ENCODE measurements at regions not wholly inside any gene's neighbourhood (a gene's known extent, or its start where the extent isn't known, plus 50 kb on each side); places are given as distances from the start of the nearest gene placed in this dataset.

GRCh38 chr6:23910420-23910819 lies 215.6 kb upstream of the NRSN1 start:
- DNase-seq (ENCODE audit: low read depth in 4 of 4, low spot score in 3 of 4), result no peak

GRCh38 chr6:23927935-23928334 lies 198.1 kb upstream of the NRSN1 start:
- no peak for DNase-seq (ENCODE audit: low read depth in 4 of 4, low spot score in 3 of 4)

- DNase-seq (ENCODE audit: low read depth in 4 of 4, low spot score in 3 of 4), result no peak
These were observed 196.8 kb upstream of the NRSN1 start for GRCh38 chr6:23929201-23929600.

GRCh38 chr6:23940466-23940865 lies 185.5 kb upstream of the NRSN1 start:
- no peak for DNase-seq (ENCODE audit: low read depth in 4 of 4, low spot score in 3 of 4)

GRCh38 chr6:23951691-23952090 lies 174.3 kb upstream of the NRSN1 start:
- no peak for DNase-seq (ENCODE audit: low read depth in 4 of 4, low spot score in 3 of 4)

GRCh38 chr6:23952245-23952644 lies 173.8 kb upstream of the NRSN1 start:
- no peak for DNase-seq (ENCODE audit: low read depth in 4 of 4, low spot score in 3 of 4)

GRCh38 chr6:23953976-23954375 lies 172.0 kb upstream of the NRSN1 start:
- DNase-seq (ENCODE audit: low read depth in 4 of 4, low spot score in 3 of 4), result no peak

- no peak for DNase-seq (ENCODE audit: low read depth in 4 of 4, low spot score in 3 of 4)
These were observed 169.0 kb upstream of the NRSN1 start for GRCh38 chr6:23957017-23957416.

- no peak for DNase-seq (ENCODE audit: low read depth in 4 of 4, low spot score in 3 of 4)
These were observed 161.2 kb upstream of the NRSN1 start for GRCh38 chr6:23964865-23965264.

- DNase-seq (ENCODE audit: low read depth in 4 of 4, low spot score in 3 of 4), result no peak
These were observed 156.7 kb upstream of the NRSN1 start for GRCh38 chr6:23969344-23969743.

GRCh38 chr6:23977706-23978105 lies 148.3 kb upstream of the NRSN1 start:
- no peak for DNase-seq (ENCODE audit: low read depth in 4 of 4, low spot score in 3 of 4)

GRCh38 chr6:23980965-23981364 lies 145.1 kb upstream of the NRSN1 start:
- no peak for DNase-seq (ENCODE audit: low read depth in 4 of 4, low spot score in 3 of 4)

GRCh38 chr6:23981923-23982322 lies 144.1 kb upstream of the NRSN1 start:
- DNase-seq (ENCODE audit: low read depth in 4 of 4, low spot score in 3 of 4), result no peak

GRCh38 chr6:23983735-23984134 lies 142.3 kb upstream of the NRSN1 start:
- DNase-seq (ENCODE audit: low read depth in 4 of 4, low spot score in 3 of 4), result no peak

- no peak for DNase-seq (ENCODE audit: low read depth in 4 of 4, low spot score in 3 of 4)
These were observed 141.0 kb upstream of the NRSN1 start for GRCh38 chr6:23985015-23985414.

GRCh38 chr6:23989885-23990533 lies 136.0 kb upstream of the NRSN1 start:
- no peak for DNase-seq (ENCODE audit: low read depth in 4 of 4, low spot score in 3 of 4)

GRCh38 chr6:23994013-23994412 lies 132.0 kb upstream of the NRSN1 start:
- no peak for DNase-seq (ENCODE audit: low read depth in 4 of 4, low spot score in 3 of 4)

GRCh38 chr6:24004062-24004461 lies 122.0 kb upstream of the NRSN1 start:
- DNase-seq (ENCODE audit: low read depth in 4 of 4, low spot score in 3 of 4), result no peak

GRCh38 chr6:24004659-24005058 lies 121.4 kb upstream of the NRSN1 start:
- no peak for DNase-seq (ENCODE audit: low read depth in 4 of 4, low spot score in 3 of 4)

- DNase-seq (ENCODE audit: low read depth in 4 of 4, low spot score in 3 of 4), result no peak
These were observed 119.8 kb upstream of the NRSN1 start for GRCh38 chr6:24006254-24006653.

GRCh38 chr6:24009319-24009718 lies 116.7 kb upstream of the NRSN1 start:
- DNase-seq (ENCODE audit: low read depth in 4 of 4, low spot score in 3 of 4), result no peak

- DNase-seq (ENCODE audit: low read depth in 4 of 4, low spot score in 3 of 4), result no peak
These were observed 115.9 kb upstream of the NRSN1 start for GRCh38 chr6:24010133-24010532.

GRCh38 chr6:24016286-24016685 lies 109.7 kb upstream of the NRSN1 start:
- DNase-seq (ENCODE audit: low read depth in 4 of 4, low spot score in 3 of 4), result no peak
